ENCODE measurements at regions not wholly inside any gene's neighbourhood (a gene's known extent, or its start where the extent isn't known, plus 50 kb on each side); places are given as distances from the start of the nearest gene placed in this dataset.

DNA sequence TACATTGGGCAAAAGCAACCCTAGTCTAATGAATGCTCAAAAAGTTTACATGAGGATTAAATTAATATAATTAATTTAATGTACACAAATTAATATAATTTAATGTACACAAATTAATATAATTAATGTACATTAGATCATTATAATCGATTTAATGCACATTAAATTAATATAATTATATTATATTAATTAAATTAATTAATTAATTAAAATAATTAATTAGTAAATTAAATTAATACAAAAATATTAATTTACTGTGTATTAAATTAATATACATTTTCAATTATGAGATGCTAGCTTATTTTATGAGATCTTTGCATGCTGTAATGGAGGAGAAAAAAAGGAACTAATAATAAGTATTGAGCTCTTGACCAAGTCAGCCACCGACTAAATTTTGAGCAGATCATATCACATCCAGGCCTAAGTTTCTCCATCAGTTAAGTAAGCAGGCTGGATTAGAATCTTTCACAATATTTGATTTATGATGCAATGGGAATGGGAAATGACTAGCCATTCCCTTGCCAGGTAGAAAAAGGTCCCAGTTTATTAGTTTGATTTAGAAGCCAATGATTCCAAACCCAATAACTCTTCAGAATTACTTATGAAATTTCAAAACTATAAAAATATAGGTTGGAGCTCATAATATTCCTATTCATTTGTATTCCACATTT is 533.4 kb upstream of the GRIA1 start:
- Histone ChIP-seq H3K4me3 (no peak overlapping the region), H3K9me3 (no peaks in the 10 kb centered on the region), H3K36me3 (no peaks in the 10 kb centered on the region), H3K27me3 (no peaks in the 10 kb centered on the region), H3K4me1 (no peaks in the 10 kb centered on the region), H3K27ac (no peak overlapping the region)
- no peak for TF ChIP-seq POLR2A (IDR thresholded peaks at IDR 0.05)
- TF ChIP-seq, protein P1, sequence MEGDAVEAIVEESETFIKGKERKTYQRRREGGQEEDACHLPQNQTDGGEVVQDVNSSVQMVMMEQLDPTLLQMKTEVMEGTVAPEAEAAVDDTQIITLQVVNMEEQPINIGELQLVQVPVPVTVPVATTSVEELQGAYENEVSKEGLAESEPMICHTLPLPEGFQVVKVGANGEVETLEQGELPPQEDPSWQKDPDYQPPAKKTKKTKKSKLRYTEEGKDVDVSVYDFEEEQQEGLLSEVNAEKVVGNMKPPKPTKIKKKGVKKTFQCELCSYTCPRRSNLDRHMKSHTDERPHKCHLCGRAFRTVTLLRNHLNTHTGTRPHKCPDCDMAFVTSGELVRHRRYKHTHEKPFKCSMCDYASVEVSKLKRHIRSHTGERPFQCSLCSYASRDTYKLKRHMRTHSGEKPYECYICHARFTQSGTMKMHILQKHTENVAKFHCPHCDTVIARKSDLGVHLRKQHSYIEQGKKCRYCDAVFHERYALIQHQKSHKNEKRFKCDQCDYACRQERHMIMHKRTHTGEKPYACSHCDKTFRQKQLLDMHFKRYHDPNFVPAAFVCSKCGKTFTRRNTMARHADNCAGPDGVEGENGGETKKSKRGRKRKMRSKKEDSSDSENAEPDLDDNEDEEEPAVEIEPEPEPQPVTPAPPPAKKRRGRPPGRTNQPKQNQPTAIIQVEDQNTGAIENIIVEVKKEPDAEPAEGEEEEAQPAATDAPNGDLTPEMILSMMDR (IDR thresholded peaks at IDR 0.05) = no peak
- TF ChIP-seq EP300 (IDR thresholded peaks at IDR 0.05) = no peak
- no peak for TF ChIP-seq POLR2AphosphoS5 (IDR thresholded peaks at IDR 0.05)
- intact Hi-C loops (cut with DNase I) = no loop called here
- no peak for DNase-seq
- WGBS, 2 donors = 58 to 72% methylated on average over 2 of the region's 2 CpGs

DNA sequence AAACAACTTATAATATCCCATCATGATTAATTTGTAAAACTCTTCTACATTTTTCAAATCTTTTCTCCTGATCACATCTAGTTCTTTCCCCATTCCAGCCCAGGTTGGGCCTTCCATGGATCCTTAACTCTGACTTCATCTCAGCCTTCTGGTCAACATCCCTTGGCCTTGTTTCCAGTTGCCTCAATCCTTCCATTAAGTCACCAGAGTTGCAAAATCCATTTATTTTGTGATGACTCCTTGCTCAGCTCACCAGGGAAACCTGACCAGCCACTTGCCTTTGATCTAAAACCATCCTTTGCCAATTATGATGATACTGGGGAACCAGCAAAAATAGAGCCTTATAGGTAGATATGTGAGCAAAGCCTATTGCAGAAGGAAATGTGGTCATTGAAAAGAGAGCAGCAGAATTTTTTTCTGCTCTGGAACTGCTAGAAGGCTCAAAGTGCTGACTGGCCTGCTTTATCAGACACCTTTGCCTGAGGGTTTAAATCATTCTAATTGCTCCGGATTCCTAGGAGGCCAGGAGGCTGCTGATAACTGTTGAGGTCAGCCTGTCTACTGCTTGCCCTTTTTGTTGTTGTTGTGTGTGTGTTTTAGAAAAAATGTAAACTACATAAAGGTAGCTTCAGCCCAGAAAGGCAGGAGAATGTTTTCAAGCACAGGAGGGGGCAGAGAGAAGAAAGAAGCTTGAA is 512.2 kb upstream of the GRIA1 start:
- no peaks in the 10 kb centered on the region for H3K27me3 ChIP-seq
- H3K4me1 ChIP-seq = no peaks in the 10 kb centered on the region
- no peaks in the 10 kb centered on the region for H3K36me3 ChIP-seq
- peaks cover 0 to 4% (median 1%) of the 10 kb centered on the region in 4 donors for H3K9me3 ChIP-seq
- H3K27ac ChIP-seq = no peak overlapping the region
- no peak overlapping the region for H3K4me3 ChIP-seq
- TF ChIP-seq POLR2A (IDR thresholded peaks at IDR 0.05) = no peak
- no peak for TF ChIP-seq POLR2AphosphoS5 (IDR thresholded peaks at IDR 0.05)
- TF ChIP-seq EP300 (IDR thresholded peaks at IDR 0.05) = no peak
- TF ChIP-seq, protein P1 (IDR thresholded peaks at IDR 0.05) = no peak
- no peak for DNase-seq
- 49 to 59% methylated on average over 1 of the region's 1 CpG for WGBS, 2 donors
- intact Hi-C loops (cut with DNase I) = no loop called here

DNA sequence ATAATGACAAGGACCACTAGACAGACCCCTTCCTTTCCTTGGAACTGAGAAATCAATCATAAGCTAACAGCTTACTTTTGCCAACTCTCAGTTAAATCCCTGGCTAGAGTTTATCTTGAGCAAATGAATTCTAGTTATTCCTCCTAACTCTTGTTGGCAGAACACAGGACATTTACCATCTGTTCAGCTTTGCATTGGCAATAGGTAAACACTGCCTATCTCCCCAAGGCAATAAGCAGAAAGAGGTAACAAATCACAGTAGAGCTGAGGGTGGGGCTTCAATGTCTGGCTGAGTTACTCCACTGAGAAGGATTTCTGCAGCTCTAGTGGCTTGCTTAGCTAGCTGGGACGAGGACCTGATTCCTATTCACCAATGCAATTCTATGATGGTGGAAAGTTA is 503.3 kb upstream of the GRIA1 start:
- H3K9me3 ChIP-seq = no peaks in the 10 kb centered on the region
- no peak overlapping the region for H3K4me3 ChIP-seq
- no peak for DNase-seq
- H3K36me3 ChIP-seq = no peaks in the 10 kb centered on the region
- intact Hi-C loops (cut with DNase I) = no loop called here
- H3K27ac ChIP-seq = no peak overlapping the region
- 27 to 51% methylated on average over 1 of the region's 1 CpG for WGBS, 2 donors
- TF ChIP-seq, protein P1 (IDR thresholded peaks at IDR 0.05) = no peak
- TF ChIP-seq POLR2AphosphoS5 (IDR thresholded peaks at IDR 0.05) = no peak
- no peak for TF ChIP-seq POLR2A (IDR thresholded peaks at IDR 0.05)
- no peak for TF ChIP-seq EP300 (IDR thresholded peaks at IDR 0.05)
- H3K4me1 ChIP-seq = no peaks in the 10 kb centered on the region
- no peaks in the 10 kb centered on the region for H3K27me3 ChIP-seq

DNA sequence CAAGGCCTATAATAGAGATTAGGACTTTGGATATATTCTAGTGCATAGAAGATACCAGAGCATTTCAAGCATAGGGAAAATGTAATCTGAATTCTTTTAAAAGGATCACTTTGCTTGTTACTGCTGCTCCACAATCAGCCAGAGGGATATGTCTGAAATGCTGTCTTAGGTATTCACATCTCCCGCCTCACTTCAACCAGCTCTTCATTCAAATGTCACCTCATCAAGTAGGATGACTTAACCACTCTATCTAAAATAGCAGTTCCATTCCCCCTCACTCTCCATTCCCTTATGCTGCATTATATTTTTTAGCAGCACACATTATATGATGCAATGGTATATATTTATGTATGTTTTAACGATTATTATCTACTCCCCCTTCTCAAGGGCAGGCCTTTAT is 500.3 kb upstream of the GRIA1 start:
- TF ChIP-seq EP300 (IDR thresholded peaks at IDR 0.05) (no peak), POLR2AphosphoS5 (IDR thresholded peaks at IDR 0.05) (no peak), POLR2A (IDR thresholded peaks at IDR 0.05) (no peak)
- TF ChIP-seq, protein P1 (IDR thresholded peaks at IDR 0.05) = no peak
- no peaks in the 10 kb centered on the region for H3K36me3 ChIP-seq
- H3K9me3 ChIP-seq = no peaks in the 10 kb centered on the region
- intact Hi-C loops (cut with DNase I) = no loop called here
- no peak for DNase-seq
- no peak overlapping the region for H3K4me3 ChIP-seq
- 90 to 93% methylated on average over 2 of the region's 2 CpGs for WGBS, 2 donors
- no peaks in the 10 kb centered on the region for H3K4me1 ChIP-seq
- H3K27me3 ChIP-seq = no peaks in the 10 kb centered on the region
- H3K27ac ChIP-seq = no peak overlapping the region

Data from sigmoid colon (tissue), 6 donors.